MM.1S (cell line): ENCODE measurements at regions not wholly inside any gene's neighbourhood (a gene's known extent, or its start where the extent isn't known, plus 50 kb on each side); places are given as distances from the start of the nearest gene placed in this dataset.
"Not testable (repeated sequence)": the region's sequence is repeated elsewhere in the genome, so short reads cannot be mapped to it uniquely, and the experiment has no call there.

Experiments used
- DNase-seq: peaks from one replicate; pipeline ENCODE4 v3.0.0-alpha.2; 2015
- H2AFZ ChIP-seq: fragments of 300-600 bp; sonication (generic); 2 replicates; pipeline ENCODE4 v1.6.0; 2016; ENCODE audit warnings: antibody characterized with exemption, low read length
- H3F3A ChIP-seq: fragments of 300-600 bp; sonication (generic); 2 replicates; pipeline ENCODE4 v1.6.1; 2016; ENCODE audit warnings: mild to moderate bottlenecking, antibody characterized with exemption, low read length, moderate library complexity, mixed read lengths; ENCODE audit not compliant: insufficient read depth
- H3K27ac ChIP-seq: fragments of 300-600 bp; sonication (generic); 2 replicates; pipeline ENCODE4 v1.5.1; 2016; ENCODE audit warnings: mild to moderate bottlenecking, low read length
- H3K27me3 ChIP-seq: fragments of 300-600 bp; sonication (generic); replicated peaks from 2 replicates; pipeline ENCODE4 v1.6.0; 2016; ENCODE audit warnings: low read length; ENCODE audit not compliant: insufficient read depth
- H3K36me3 ChIP-seq: fragments of 300-600 bp; sonication (generic); replicated peaks from 2 replicates; pipeline ENCODE4 v1.6.1; 2016; ENCODE audit warnings: mild to moderate bottlenecking, low read length, mixed read lengths; ENCODE audit not compliant: insufficient read depth
- H3K4me1 ChIP-seq: fragments of 300-600 bp; sonication (generic); 2 replicates; pipeline ENCODE4 v1.6.1; 2016; ENCODE audit warnings: low read length, mixed read lengths
- H3K4me2 ChIP-seq: fragments of 300-600 bp; sonication (generic); 2 replicates; pipeline ENCODE4 v1.6.0; 2016; ENCODE audit warnings: low read depth, low read length
- H3K4me3 ChIP-seq: fragments of 300-600 bp; sonication (generic); 2 replicates; pipeline ENCODE4 v1.5.1; 2016; ENCODE audit warnings: low read length, mixed read lengths
- H3K79me2 ChIP-seq: fragments of 300-600 bp; sonication (generic); 2 replicates; pipeline ENCODE4 v1.6.1; 2016; ENCODE audit warnings: mixed run types, low read length, mixed read lengths
- H3K9ac ChIP-seq: fragments of 300-600 bp; sonication (generic); 2 replicates; pipeline ENCODE4 v1.6.1; 2016; ENCODE audit warnings: low read length, mixed read lengths
- H3K9me2 ChIP-seq: fragments of 300-600 bp; sonication (generic); replicated peaks from 2 replicates; pipeline ENCODE4 v1.6.1; 2016; ENCODE audit warnings: mild to moderate bottlenecking, low read length, mixed read lengths; ENCODE audit not compliant: insufficient read depth
- H3K9me3 ChIP-seq: fragments of 300-600 bp; sonication (generic); replicated peaks from 2 replicates; pipeline ENCODE4 v1.6.1; 2016; ENCODE audit warnings: mild to moderate bottlenecking, low read length, mixed read lengths; ENCODE audit not compliant: insufficient read depth
- H4K20me1 ChIP-seq: fragments of 300-600 bp; sonication (generic); 2 replicates; pipeline ENCODE4 v1.6.1; 2016; ENCODE audit warnings: mild to moderate bottlenecking, low read length, moderate library complexity, mixed read lengths; ENCODE audit not compliant: insufficient read depth
- EZH2 ChIP-seq: fragments of 300-600 bp; sonication (generic); optimal IDR thresholded peaks from 2 replicates; pipeline ENCODE3; 2017; ENCODE audit warnings: low read depth, mild to moderate bottlenecking, antibody characterized with exemption, low read length, mixed read lengths
- EZH2phosphoT487 ChIP-seq: fragments of 300-600 bp; sonication (generic); IDR thresholded peaks from 2 replicates; pipeline ENCODE4 v1.6.1; 2018; ENCODE audit warnings: antibody characterized with exemption, low read length
- TF ChIP-seq, protein P1 (sequence below): fragments of 300-600 bp; sonication (generic); IDR thresholded peaks from 2 replicates; pipeline ENCODE4 v1.5.1; 2016; ENCODE audit warnings: antibody characterized with exemption, low read length, mixed read lengths

DNA sequence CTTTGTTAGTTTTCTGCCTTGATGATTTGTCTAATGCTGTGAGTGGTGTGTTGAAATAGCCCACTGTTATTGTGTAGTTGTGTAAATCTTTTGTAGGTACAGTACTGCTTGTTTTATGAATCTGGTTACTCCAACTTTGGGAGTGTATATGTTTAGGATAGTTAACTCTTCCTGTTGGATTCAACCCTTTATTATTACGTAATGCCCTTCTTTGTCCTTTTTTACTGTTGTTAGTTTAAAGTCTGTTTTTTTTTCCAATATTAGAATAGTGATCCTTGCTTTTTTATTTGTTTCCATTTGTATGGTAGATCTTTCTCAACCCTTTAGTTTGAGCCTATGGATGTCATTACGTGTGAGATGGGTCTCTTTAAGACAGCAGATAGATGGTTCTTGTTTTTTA lies 261.5 kb upstream of the CDH2 start:
- Histone ChIP-seq H3K4me2 (no peak overlapping the region), H3K27me3 (no peaks in the 10 kb centered on the region), H3K9me3 (no peaks in the 10 kb centered on the region), H3K27ac (no peak overlapping the region), H4K20me1 (no peaks in the 10 kb centered on the region), H3K4me1 (no peaks in the 10 kb centered on the region), H3K4me3 (no peak overlapping the region), H2AFZ (no peak overlapping the region), H3K36me3 (no peaks in the 10 kb centered on the region), H3F3A (no peaks in the 10 kb centered on the region), H3K9ac (no peak overlapping the region), H3K9me2 (no peaks in the 10 kb centered on the region), H3K79me2 (no peaks in the 10 kb centered on the region)
- no peak for TF ChIP-seq EZH2
- TF ChIP-seq, protein P1, sequence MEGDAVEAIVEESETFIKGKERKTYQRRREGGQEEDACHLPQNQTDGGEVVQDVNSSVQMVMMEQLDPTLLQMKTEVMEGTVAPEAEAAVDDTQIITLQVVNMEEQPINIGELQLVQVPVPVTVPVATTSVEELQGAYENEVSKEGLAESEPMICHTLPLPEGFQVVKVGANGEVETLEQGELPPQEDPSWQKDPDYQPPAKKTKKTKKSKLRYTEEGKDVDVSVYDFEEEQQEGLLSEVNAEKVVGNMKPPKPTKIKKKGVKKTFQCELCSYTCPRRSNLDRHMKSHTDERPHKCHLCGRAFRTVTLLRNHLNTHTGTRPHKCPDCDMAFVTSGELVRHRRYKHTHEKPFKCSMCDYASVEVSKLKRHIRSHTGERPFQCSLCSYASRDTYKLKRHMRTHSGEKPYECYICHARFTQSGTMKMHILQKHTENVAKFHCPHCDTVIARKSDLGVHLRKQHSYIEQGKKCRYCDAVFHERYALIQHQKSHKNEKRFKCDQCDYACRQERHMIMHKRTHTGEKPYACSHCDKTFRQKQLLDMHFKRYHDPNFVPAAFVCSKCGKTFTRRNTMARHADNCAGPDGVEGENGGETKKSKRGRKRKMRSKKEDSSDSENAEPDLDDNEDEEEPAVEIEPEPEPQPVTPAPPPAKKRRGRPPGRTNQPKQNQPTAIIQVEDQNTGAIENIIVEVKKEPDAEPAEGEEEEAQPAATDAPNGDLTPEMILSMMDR: no peak
- no peak for TF ChIP-seq EZH2phosphoT487
- no peak for DNase-seq

DNA sequence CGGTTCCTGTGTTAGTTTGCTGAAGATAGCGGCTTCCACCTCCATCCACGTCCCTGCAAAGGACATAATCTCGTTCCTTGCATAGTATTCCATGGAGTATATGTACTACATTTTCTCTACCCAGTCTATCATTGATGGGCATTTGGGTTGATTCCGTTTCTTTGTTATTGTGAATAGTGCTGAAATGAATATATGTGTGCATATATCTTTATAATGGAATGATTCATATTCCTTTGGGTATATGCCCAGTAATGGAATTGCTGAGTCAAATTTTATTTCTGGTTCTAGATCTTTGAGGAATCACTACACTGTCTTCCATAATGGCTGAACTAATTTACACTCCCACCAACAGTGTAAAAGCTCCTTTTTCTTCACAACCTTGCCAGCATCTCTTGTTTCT lies 255.4 kb upstream of the CDH2 start:
- Histone ChIP-seq H4K20me1 (no peaks in the 10 kb centered on the region), H2AFZ (no peak overlapping the region), H3F3A (no peaks in the 10 kb centered on the region), H3K9me3 (no peaks in the 10 kb centered on the region), H3K36me3 (no peaks in the 10 kb centered on the region), H3K4me2 (no peak overlapping the region), H3K9ac (no peak overlapping the region), H3K27ac (no peak overlapping the region), H3K27me3 (no peaks in the 10 kb centered on the region), H3K4me1 (no peaks in the 10 kb centered on the region), H3K9me2 (no peaks in the 10 kb centered on the region), H3K4me3 (no peak overlapping the region), H3K79me2 (no peaks in the 10 kb centered on the region)
- TF ChIP-seq, protein P1: no peak
- TF ChIP-seq EZH2phosphoT487: no peak
- no peak for TF ChIP-seq EZH2
- DNase-seq: no peak

DNA sequence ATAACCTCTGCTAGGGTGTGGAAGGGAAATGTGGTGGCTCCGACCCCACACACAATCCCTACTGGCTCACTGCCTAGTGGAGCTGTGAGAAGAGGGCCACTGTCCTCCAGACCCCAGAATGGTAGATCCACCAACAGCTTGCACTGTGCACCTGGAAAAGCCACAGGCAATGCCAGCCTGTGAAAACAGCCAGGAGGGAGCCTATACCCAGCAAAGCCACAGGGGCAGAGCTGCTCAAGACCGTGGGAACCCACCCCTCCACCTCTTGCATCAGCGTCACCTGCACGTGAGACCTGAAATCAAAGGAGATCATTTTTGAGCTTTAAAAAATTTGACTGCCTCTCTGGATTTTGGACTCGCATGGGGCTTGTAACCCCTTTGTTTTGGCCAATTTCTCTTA lies 249.0 kb upstream of the CDH2 start:
- H3K9ac ChIP-seq: no peak overlapping the region
- H3K4me1 ChIP-seq: no peaks in the 10 kb centered on the region
- no peak overlapping the region for H3K4me3 ChIP-seq
- no peak overlapping the region for H3K4me2 ChIP-seq
- no peaks in the 10 kb centered on the region for H3F3A ChIP-seq
- H3K9me3 ChIP-seq: no peaks in the 10 kb centered on the region
- TF ChIP-seq EZH2: no peak
- TF ChIP-seq, protein P1: no peak
- TF ChIP-seq EZH2phosphoT487: no peak
- no peak overlapping the region for H3K27ac ChIP-seq
- no peak for DNase-seq
- no peaks in the 10 kb centered on the region for H4K20me1 ChIP-seq
- no peaks in the 10 kb centered on the region for H3K27me3 ChIP-seq
- no peaks in the 10 kb centered on the region for H3K79me2 ChIP-seq
- no peak overlapping the region for H2AFZ ChIP-seq
- no peaks in the 10 kb centered on the region for H3K9me2 ChIP-seq
- H3K36me3 ChIP-seq: no peaks in the 10 kb centered on the region

DNA sequence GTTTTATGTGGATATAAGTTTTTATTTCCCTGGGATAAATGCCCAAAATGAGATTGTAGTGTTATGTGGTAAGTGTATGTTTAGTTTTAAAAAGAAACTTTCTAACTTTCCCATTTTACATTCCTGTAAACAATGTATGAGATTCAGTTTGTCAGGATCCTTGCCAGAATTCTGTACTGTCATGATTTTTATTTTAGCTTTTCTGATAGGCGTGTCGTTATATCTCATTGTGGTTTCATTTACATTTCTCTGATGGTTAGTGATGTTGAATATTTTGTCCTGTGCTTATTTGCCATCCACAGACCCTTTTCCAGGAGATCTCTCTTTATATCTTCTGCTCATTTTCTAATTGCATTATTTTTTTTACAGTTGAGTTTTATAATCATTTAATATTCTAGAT lies 245.6 kb upstream of the CDH2 start:
- H4K20me1 ChIP-seq: no peaks in the 10 kb centered on the region
- no peak overlapping the region for H3K4me2 ChIP-seq
- H3F3A ChIP-seq: no peaks in the 10 kb centered on the region
- H3K27ac ChIP-seq: no peak overlapping the region
- no peak overlapping the region for H3K4me3 ChIP-seq
- H3K27me3 ChIP-seq: no peaks in the 10 kb centered on the region
- H3K79me2 ChIP-seq: no peaks in the 10 kb centered on the region
- no peaks in the 10 kb centered on the region for H3K9me3 ChIP-seq
- no peak overlapping the region for H2AFZ ChIP-seq
- no peaks in the 10 kb centered on the region for H3K36me3 ChIP-seq
- DNase-seq: no peak
- H3K4me1 ChIP-seq: no peaks in the 10 kb centered on the region
- H3K9me2 ChIP-seq: no peaks in the 10 kb centered on the region
- TF ChIP-seq EZH2 (no peak), EZH2phosphoT487 (no peak)
- TF ChIP-seq, protein P1: no peak
- no peak overlapping the region for H3K9ac ChIP-seq

DNA sequence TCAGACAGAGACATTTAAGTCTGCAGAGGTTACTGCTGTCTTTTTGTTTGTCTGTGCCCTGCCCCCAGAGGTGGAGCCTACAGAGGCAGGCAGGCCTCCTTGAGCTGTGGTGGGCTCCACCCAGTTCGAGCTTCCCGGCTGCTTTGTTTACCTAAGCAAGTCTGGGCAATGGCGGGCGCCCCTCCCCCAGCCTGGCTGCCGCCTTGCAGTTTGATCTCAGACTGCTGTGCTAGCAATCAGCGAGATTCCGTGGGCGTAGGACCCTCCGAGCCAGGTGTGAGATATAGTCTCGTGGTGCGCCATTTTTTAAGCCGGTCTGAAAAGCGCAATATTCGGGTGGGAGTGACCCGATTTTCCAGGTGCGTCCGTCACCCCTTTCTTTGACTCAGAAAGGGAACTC lies 245.0 kb upstream of the CDH2 start:
- not testable (repeated sequence) for H3F3A ChIP-seq

More for the DNA sequence above, 245.0 kb upstream of the CDH2 start:
- not testable (repeated sequence) for H3K4me2 ChIP-seq, H4K20me1 ChIP-seq, H3K9me2 ChIP-seq, H3K36me3 ChIP-seq, H3K9me3 ChIP-seq, H3K27ac ChIP-seq, H2AFZ ChIP-seq, H3K4me3 ChIP-seq, H3K27me3 ChIP-seq, DNase-seq, H3K9ac ChIP-seq, H3K79me2 ChIP-seq, H3K4me1 ChIP-seq
